HG03520 (cell line): ENCODE measurements at regions not wholly inside any gene's neighbourhood (a gene's known extent, or its start where the extent isn't known, plus 50 kb on each side); places are given as distances from the start of the nearest gene placed in this dataset.

Experiments
- ATAC-seq: cut with Tn5 transposase; IDR thresholded peaks from one replicate; pipeline ENCODE4 v1.9.1; 2021; ENCODE audit warnings: mild to moderate bottlenecking, moderate library complexity; ENCODE audit not compliant: unreplicated experiment

GRCh38 chr15:81536356-81536755 lies 162.3 kb upstream of the TMC3 start:
- no peak for ATAC-seq

DNA sequence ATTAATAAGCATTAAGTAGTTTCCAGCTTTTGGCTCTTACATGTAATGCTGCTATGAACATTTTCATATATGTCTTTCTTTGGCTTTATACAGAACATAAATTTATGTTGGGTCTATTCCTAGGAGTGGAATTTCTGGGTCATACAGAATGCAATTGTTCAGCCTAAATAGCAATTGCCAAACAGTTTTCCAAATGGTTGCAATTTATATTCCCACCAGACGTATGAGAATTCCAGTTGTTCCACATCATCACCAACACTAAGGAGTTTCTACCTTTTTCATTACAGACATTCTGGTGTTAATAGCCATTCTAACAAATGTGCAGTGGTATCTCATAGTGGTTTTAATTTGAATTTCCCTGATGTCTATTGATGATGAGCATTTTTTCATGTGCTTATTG lies 160.1 kb upstream of the TMC3 start:
- ATAC-seq: no peak

DNA sequence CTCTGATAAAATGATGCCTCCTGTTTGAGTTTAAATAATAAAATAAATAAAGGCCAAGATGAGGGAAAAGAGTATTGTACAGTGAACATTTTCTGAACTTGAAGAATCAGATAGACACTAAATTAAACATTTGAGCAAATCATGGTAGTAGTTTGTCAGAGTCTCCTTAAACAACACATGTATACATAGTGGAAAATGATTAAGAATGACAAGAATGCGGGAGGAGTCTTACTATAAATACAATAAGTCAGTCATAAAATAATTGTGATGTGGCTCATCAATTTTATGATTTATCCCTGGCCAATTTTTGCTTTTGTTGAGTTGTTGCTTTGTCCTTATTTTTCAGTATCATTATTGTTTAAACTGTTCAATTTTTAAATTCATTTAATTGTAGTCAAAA lies 158.0 kb upstream of the TMC3 start:
- no peak for ATAC-seq

DNA sequence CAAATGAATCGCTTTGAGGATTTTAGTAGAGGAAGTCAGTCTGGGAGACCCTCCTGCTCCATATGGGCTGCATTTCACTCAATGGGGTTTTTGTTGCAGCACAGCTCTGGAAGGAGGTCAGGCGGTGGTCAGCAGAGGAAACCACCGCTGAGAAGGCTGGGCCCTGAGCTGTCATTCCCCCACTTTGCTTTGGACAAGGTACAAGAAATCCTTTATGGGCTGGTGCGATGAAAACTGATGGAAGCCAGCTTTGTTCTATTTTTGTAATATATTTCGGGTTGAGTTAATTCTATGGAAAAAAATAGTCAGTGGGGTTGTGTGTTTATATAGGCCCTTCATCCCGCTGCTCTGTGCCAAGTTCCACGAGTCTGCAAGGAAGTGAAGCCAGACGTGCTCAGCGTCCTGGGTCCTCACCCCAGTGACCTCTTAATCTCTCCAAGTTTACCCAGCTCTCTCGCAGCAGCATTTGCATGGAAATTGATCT lies 157.1 kb upstream of the TMC3 start:
- ATAC-seq: no peak

DNA sequence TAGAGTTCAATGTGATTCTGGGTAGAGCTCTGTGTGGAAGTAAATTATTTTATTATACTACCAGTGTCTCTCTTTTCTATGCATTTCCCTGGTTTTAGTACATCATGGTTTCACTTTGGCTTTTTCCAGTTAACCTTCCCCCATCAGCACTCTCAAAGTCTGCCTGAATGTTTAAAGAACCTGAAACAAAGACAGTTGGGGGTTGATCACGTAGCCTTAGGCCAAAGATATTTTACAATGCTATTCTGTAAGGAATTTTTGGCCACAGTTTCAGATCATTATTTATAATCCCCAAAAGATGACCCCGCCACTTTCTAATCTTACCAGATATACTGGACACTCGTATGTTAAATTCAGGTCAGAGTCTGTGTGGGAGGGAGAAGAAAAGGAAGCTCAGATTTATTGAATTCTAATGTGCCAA lies 156.3 kb upstream of the TMC3 start:
- ATAC-seq: no peak

- no peak for ATAC-seq
These were observed 155.5 kb upstream of the TMC3 start for GRCh38 chr15:81529481-81529880.

DNA sequence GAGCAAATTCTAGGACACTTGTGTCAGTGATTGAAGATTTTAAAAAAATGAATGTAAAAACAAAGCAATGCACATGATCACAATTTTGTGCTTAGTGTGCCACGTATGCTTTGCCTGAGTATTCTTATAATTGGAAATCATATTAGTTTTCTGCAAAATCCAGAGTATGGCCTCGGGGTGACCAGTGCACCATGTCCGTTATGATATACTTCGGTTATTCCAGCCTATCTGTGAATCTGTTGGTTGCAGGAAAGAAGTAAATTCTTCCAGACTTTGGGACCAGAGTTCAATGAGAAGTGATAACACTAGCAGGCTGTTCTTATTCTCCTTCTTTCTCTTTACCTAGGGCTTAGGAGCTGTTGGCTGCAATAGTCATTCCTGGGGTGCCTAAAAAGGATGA lies 152.0 kb upstream of the TMC3 start:
- ATAC-seq: no peak

- no peak for ATAC-seq
These were observed 150.5 kb upstream of the TMC3 start for GRCh38 chr15:81524496-81524895.

DNA sequence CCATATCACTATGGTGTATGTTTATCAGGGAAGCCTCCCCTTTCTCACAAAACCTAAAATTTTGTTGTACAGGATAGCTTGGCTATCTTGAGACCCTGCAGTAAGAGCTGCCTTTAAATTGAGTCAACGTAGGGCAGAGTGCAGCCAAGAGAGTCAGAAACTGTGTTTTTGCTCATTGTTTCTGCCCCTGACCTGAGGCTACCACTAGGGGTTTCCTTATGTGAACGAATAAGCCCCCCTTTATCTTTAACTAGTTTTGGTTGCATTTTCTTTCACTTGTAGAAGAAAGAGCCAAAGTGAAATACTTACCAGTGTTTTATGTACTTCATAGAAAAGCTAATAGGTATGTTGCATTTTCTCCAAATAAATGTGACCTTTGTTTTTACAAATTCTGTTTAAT lies 149.9 kb upstream of the TMC3 start:
- ATAC-seq: no peak

- ATAC-seq: no peak
These were observed 146.5 kb upstream of the TMC3 start for GRCh38 chr15:81520480-81520879.

DNA sequence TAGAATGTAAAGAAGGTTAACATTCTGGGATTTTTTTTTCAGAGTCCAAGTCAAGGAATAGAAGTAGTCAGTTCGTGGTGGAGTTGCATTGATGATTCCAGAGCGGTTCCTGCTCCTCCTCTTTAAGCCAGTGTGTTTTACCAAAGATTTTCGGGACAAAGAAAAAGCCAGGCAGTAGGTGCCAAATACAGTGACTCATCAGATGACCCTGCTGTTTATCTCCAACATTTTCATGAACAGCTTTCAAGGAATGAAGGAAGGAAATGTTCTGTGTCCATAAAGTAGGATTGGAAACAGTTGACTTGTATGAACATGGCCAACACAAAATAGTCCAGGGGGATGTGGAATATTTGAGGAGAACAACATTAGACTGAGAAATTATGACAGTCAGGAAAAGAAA lies 142.4 kb upstream of the TMC3 start:
- ATAC-seq: no peak

GRCh38 chr15:81516012-81516411 lies 142.0 kb upstream of the TMC3 start:
- no peak for ATAC-seq

GRCh38 chr15:81514725-81515124 lies 140.7 kb upstream of the TMC3 start:
- ATAC-seq: no peak

DNA sequence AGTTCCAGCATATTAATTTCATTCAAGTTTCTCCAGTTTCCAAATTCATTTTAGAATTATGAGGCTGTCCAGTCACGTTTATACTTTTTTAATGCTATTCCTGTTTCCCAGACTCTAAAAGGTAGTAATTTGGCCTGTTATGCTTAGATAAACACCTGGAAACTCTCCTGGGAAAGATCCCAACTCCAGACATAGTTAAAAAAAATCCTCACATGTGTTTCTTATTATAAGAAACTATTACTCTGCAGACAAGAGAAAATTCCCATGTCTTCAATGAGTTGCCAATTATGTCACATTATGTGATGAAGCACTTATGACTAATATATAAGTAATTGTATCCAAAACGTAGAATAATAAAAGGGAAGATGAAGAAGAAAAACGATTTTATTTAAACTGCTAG lies 137.1 kb upstream of the TMC3 start:
- ATAC-seq: no peak

GRCh38 chr15:81507831-81508230 lies 133.8 kb upstream of the TMC3 start:
- ATAC-seq: no peak

DNA sequence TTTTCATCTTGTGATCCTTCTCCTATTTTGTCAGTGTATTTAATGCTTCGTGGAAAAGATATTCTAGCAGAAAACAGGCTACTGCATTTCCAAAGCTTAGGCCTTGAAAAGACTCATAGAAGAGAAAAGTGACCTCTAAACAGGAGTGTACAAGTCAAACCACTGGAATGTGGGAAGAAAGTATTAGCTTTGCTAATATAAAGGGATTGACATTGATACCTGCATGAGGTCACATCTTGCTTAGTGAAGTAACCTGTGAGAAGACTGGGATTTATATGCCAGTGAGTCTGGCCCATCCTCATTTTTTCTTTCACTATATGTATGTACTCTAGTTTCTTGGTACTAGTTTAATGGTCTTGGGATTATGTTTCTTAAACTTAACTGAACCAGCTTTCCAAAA lies 132.9 kb upstream of the TMC3 start:
- no peak for ATAC-seq

DNA sequence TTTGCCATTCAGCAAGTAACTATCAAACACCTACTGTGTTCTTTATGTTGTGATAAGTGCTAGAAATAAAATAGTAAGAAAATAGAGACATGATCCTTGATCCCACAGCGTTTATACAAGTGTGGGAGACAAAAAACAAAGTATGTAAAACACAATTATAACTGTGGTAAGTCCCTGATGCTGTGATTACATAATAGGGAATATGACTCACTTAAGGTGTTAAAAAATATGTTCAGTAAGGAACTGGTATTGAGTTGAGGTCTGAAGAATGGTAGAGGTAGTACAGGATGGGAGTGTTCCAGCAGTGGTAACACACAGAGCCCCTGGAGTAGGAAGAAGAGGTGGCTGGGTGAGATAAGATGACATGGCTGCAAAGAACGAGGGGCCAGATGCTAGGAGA lies 132.1 kb upstream of the TMC3 start:
- ATAC-seq: no peak

DNA sequence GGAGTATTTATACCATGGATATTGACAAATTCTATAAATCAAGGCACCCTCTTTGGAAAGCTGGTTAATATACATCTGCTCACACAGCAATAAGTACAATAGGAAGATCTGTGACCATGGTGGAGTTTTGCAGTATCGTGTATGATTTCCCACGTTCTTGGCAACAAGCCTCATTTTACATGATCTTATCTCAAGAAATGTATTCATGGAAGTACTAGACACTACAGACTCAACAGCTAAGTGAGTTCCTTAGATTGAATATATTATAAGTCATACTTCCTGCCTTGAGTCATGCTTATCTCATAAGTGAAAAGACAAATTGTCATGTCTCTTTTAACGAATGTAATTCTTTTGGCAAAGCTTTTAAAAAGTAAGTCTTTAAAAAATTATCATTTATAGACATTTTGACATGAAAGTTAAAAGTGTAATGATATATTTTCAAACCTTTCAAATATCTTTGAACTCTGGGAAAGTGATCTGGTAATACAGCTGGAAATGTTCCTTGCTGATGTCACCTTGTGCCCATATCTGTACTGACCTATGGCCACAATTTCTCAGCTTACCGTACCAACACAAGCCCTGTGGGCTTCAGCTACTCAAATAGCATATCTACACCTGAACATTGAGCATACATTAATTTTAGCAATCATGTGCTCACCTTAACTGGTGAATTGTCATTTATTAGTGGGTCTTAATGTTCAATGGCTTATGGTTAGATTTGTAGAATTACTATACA lies 130.3 kb upstream of the TMC3 start:
- ATAC-seq: no peak

- no peak for ATAC-seq
These were observed 128.4 kb upstream of the TMC3 start for GRCh38 chr15:81502439-81502838.

DNA sequence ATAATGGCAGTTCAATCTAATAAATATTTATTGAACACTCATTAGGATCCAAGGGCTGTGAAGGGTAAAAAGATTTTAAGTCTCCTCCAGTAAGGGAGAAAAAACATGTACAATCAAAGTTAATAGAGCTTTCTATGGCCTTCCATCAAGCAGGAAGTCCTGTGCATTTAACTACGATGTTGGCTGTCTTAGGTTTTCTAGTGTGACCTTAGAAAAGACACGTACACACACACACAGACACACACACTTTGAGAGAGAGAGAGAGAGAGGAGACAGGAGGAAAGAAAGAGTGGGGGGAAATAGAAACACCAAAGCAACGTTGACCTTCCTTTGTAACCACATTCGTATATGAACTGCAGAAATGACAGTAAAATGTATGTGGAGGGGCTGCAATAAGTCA lies 126.1 kb upstream of the TMC3 start:
- no peak for ATAC-seq

DNA sequence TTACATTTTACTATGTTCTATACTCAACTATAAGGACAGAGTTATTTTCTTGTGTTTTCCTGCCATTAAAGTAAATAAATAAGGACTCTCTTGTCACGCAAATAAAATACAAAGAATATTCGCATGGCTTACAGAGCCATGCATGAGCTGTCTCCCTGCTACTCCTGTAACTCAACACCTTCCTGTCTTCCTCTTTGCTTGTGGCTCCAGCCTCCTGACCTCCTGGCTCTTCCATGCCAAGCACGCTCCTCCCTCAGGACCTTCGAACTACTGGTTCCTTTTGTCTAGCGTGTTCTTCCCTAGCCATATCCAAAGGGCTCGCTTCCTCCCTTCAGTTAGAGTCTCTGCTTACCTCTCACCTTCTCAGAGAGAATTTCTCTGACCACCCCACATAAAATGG lies 124.3 kb upstream of the TMC3 start:
- no peak for ATAC-seq

DNA sequence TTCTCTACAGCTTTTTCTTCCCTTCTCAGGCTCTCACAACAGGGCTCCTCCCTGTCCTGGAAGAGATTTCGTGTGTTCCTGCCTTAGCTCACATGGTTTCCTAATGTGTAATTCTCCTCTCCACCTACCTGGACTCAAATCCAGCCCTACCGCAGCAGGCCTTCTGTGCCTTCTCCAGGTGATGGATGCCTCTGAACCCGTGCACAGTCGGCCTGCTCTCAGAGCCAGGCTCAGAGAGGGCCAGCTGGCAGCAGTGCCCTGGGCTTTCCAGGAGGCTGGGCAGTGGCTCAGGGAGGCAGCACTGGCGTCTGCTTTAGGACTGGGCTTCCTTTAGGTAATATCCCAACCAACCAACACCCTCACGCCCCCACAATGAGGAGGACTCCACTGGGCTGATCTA lies 123.2 kb upstream of the TMC3 start:
- ATAC-seq: no peak

DNA sequence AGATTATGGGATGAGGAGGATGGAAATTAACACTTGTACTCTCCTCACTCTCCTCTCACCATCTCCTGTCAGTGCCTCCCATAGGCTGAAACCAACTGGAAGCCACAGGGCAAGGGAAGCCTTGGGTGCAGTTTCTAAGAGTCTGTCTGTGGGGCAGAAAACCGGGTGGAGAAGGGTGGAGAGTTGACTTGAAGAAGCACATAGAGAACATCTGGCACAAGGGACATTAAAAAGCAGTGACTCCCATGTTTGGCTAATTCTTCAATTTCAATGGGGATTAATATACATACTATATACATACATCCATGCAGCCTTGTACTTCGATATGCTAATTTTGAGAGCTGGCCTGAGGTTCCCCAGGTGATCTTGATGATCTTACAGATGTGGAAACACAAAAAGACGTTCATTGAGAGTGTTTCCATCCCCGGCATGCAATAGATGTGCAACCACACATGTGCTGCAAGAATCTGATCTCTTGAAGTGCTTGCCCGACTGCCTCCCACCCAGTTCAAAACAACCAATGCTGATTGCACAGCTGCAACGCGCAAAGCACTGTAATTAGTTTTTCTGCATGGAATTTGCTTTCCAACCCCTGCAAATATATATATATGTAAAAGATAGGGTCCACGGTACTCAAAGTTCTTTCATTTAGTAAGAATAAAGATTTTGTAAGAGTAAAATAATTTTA lies 121.9 kb upstream of the TMC3 start:
- ATAC-seq: no peak
